HL-60 (cell line): ENCODE measurements at regions not wholly inside any gene's neighbourhood (a gene's known extent, or its start where the extent isn't known, plus 50 kb on each side); places are given as distances from the start of the nearest gene placed in this dataset.
"Not testable (repeated sequence)": the region's sequence is repeated elsewhere in the genome, so short reads cannot be mapped to it uniquely, and the experiment has no call there.

Experiments used
- DNase-seq, 2 experiments: peaks; one replicate each; pipeline ENCODE4 v3.0.0-alpha.2; 2010 to 2020; ENCODE audit warnings: low read depth in 1 of 2, low spot score in 1 of 2
- H3K27ac ChIP-seq: fragments of 250-450 bp; sonication (Bioruptor Pico); replicated peaks from 2 replicates; pipeline ENCODE4 v1.5.1; 2020; ENCODE audit warnings: mild to moderate bottlenecking, moderate library complexity
- H3K27me3 ChIP-seq: fragments of 250-450 bp; sonication (Bioruptor Pico); 2 replicates; pipeline ENCODE4 v1.5.1; 2021; ENCODE audit warnings: mild to moderate bottlenecking, moderate library complexity; ENCODE audit not compliant: insufficient read depth, poor library complexity, severe bottlenecking
- H3K4me3 ChIP-seq: replicated peaks from 2 replicates; pipeline ENCODE4 v1.5.1; 2011; ENCODE audit warnings: mild to moderate bottlenecking, control low read depth, low read length; ENCODE audit not compliant: insufficient read depth
- GABPA ChIP-seq: IDR thresholded peaks from 2 replicates; pipeline ENCODE4 v1.6.1; 2012; ENCODE audit warnings: low read depth
- POLR2AphosphoS5 ChIP-seq: IDR thresholded peaks from 2 replicates; pipeline ENCODE4 v1.6.1; 2012; ENCODE audit warnings: low read depth
- SPI1 ChIP-seq: IDR thresholded peaks from 2 replicates; pipeline ENCODE4 v1.6.1; 2012; ENCODE audit warnings: low read depth, mild to moderate bottlenecking, borderline replicate concordance
- TF ChIP-seq, protein P1 (sequence below): IDR thresholded peaks from one replicate; pipeline ENCODE4 v1.5.1; 2011; ENCODE audit warnings: low read length, control low read depth, inconsistent platforms; ENCODE audit not compliant: insufficient read depth
- TF ChIP-seq, protein P2 (sequence below): IDR thresholded peaks from 2 replicates; pipeline ENCODE4 v1.6.1; 2012; ENCODE audit warnings: low read depth; ENCODE audit not compliant: insufficient replicate concordance

DNA sequence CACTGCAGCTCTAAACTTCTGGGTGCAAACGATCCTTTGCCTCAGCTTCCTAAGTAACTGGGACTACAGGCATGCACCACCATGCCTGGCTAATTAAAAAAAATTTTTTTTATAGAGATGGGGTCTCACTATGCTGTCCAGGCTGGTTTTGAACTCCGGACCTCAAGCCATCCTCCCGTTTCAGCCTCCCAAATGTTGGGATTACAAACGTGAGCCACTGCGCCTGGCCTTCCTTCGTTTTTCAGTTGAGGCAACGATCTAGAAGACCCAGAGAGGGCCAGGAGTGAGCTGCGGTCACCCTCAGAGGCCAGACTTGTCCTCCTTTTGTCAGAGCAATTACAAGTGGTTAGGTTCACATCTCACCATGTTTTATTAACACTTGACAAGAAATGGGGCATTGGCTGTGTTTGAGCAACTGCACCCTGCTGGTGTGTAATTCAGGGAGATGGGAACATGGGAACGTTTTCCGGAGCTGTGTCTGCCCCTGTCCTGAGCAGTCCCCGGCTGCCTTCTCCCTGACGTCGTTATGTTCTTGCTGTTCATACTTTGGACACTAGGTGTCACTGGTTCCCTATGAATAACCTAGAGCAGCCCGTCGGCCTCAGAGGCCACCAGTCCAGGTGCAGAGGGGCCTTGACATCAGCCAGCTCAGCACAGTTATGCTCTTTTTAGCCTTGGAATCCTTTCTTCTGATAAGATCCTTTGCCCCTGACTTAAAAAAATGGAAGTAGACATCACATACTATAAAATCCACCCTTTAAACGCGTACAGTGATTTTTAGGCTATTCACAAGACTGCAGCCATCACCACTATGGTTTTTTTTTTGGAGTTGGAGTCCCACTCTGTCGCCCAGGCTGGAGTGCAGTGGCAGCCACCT, 375.0 kb downstream of the TYW1 start:
- H3K4me3 ChIP-seq, result no peak overlapping the region
- no peaks in the 10 kb centered on the region for H3K27me3 ChIP-seq
- TF ChIP-seq, protein P1, sequence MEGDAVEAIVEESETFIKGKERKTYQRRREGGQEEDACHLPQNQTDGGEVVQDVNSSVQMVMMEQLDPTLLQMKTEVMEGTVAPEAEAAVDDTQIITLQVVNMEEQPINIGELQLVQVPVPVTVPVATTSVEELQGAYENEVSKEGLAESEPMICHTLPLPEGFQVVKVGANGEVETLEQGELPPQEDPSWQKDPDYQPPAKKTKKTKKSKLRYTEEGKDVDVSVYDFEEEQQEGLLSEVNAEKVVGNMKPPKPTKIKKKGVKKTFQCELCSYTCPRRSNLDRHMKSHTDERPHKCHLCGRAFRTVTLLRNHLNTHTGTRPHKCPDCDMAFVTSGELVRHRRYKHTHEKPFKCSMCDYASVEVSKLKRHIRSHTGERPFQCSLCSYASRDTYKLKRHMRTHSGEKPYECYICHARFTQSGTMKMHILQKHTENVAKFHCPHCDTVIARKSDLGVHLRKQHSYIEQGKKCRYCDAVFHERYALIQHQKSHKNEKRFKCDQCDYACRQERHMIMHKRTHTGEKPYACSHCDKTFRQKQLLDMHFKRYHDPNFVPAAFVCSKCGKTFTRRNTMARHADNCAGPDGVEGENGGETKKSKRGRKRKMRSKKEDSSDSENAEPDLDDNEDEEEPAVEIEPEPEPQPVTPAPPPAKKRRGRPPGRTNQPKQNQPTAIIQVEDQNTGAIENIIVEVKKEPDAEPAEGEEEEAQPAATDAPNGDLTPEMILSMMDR, result peak; percentile 72
- no peak for TF ChIP-seq POLR2AphosphoS5
- H3K27ac ChIP-seq, result no peak overlapping the region
- peak; percentile 13 to 62 for DNase-seq

DNA sequence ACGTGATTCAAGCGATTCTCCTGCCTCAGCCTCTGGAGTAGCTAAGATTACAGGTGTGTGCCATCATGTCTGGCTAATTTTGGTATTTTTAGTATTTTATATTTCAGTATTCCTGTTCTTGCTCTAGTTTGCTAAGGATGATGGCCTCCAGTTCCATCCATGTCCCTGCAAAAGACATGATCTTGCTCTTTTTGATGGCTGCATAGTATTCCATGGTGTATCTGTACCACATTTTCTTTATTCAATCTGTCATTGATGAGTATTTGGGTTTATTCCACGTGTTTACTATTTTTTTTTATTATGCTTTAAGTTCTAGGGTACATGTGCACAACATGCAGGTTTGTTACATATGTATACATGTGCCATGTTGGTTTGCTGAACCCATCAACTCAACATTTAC, 376.8 kb downstream of the TYW1 start:
- not testable (repeated sequence) for DNase-seq, H3K27ac ChIP-seq, H3K4me3 ChIP-seq, H3K27me3 ChIP-seq

DNA sequence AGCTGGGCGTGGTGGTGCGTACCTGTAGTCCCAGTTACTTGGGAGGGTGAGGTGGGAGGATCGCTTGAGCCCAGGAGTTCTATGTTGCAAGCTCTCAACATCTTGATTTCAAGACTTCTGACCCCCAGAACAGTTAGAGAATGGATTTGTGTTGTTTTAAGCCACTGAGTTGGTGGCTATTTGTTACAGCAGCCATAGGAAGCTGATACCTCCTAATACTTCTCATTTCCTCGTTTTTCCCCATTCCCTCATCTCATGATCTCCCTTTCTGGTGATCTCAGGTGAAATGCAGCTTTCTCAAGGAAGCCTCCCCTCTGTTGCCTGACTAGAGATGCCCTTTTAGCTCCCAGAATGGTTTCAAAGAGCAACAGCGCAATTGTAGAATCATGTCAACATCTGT, 378.8 kb downstream of the TYW1 start:
- no peaks in the 10 kb centered on the region for H3K27me3 ChIP-seq
- TF ChIP-seq GABPA, result no peak
- TF ChIP-seq POLR2AphosphoS5, result no peak
- TF ChIP-seq, protein P1, result no peak
- no peak for TF ChIP-seq SPI1
- TF ChIP-seq, protein P2, sequence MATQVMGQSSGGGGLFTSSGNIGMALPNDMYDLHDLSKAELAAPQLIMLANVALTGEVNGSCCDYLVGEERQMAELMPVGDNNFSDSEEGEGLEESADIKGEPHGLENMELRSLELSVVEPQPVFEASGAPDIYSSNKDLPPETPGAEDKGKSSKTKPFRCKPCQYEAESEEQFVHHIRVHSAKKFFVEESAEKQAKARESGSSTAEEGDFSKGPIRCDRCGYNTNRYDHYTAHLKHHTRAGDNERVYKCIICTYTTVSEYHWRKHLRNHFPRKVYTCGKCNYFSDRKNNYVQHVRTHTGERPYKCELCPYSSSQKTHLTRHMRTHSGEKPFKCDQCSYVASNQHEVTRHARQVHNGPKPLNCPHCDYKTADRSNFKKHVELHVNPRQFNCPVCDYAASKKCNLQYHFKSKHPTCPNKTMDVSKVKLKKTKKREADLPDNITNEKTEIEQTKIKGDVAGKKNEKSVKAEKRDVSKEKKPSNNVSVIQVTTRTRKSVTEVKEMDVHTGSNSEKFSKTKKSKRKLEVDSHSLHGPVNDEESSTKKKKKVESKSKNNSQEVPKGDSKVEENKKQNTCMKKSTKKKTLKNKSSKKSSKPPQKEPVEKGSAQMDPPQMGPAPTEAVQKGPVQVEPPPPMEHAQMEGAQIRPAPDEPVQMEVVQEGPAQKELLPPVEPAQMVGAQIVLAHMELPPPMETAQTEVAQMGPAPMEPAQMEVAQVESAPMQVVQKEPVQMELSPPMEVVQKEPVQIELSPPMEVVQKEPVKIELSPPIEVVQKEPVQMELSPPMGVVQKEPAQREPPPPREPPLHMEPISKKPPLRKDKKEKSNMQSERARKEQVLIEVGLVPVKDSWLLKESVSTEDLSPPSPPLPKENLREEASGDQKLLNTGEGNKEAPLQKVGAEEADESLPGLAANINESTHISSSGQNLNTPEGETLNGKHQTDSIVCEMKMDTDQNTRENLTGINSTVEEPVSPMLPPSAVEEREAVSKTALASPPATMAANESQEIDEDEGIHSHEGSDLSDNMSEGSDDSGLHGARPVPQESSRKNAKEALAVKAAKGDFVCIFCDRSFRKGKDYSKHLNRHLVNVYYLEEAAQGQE, result no peak
- no peak overlapping the region for H3K4me3 ChIP-seq
- DNase-seq, result no peak
- no peak overlapping the region for H3K27ac ChIP-seq

DNA sequence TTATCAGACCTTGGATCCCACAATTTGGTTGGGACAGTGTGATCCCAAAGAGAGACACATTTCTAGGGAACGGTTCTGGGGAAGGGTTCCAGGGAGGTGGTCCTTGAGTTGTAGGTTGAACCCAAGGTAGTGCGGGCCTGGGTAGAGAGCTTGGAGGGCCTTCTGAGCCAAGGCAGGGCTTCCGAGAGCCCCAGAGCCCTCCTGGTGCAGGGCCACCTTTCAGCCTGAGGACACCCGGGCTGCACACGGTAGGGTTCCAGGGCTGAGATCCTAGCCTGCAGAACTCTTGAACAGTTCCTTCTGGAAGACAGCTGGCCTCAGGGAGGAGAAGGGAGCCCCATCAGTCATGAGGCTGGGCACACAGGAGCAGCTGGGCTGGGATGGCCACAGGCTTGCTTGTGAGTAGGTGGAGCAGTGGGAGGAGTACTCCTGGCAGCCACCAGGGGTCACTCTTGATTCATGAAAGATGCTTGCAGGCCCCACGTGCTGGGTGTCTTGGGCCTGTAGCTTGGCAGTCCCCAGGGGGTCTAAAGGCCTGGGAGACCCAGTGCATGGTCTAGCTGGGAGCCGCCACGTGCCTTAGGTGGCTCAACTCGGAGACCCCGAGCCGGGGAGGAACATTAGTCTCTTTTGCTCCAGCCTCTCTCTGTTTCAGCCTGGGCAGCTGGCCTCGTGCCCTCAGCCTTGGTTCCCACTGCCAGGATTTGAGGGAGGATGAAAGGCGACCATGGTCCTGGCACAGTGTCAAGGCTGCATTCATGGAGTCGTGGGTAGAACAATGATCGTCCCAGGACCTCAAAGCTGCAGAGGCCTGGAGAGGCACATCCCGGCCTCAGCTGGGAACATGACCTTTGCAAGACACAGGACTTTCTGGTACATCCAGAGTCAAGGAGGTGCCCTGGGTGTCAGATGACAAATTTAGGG, 381.6 kb downstream of the TYW1 start:
- no peak overlapping the region for H3K27ac ChIP-seq
- no peak overlapping the region for H3K4me3 ChIP-seq
- peak; percentile 18 to 64 for DNase-seq
- TF ChIP-seq, protein P2, result no peak
- TF ChIP-seq, protein P1, result peak; percentile 74
- TF ChIP-seq GABPA (no peak), POLR2AphosphoS5 (no peak), SPI1 (no peak)
- H3K27me3 ChIP-seq, result no peaks in the 10 kb centered on the region
